ENCODE measurements at regions not wholly inside any gene's neighbourhood (a gene's known extent, or its start where the extent isn't known, plus 50 kb on each side); places are given as distances from the start of the nearest gene placed in this dataset.

GRCh38 chr3:54033761-54034160 lies 88.6 kb upstream of the CACNA2D3 start:
- ATAC-seq, result no peak
- no peak for FAIRE-seq
- Histone ChIP-seq H3K36me3 (ENCODE audit: control insufficient read depth, insufficient read depth, low read length) (no peaks in the 10 kb centered on the region), H3K27ac (ENCODE audit: extremely low read depth, low read depth, low read length) (no peak overlapping the region), H2AFZ (ENCODE audit: low read depth, low read length) (no peak overlapping the region), H3K9ac (ENCODE audit: insufficient read depth in 1 of 2, low read depth in 2 of 2, low read length in 2 of 2) (no peak overlapping the region), H4K20me1 (replicated peaks; ENCODE audit: control insufficient read depth, insufficient read depth, low read length) (no peaks in the 10 kb centered on the region), H3K4me1 (replicated peaks in 1 of 2; ENCODE audit: control insufficient read depth in 2 of 2, insufficient read depth in 2 of 2, low read length in 2 of 2) (peaks cover 0 to 4% of the 10 kb centered on the region in 2 experiments; a peak in 1 of 5 replicates), H3K9me1 (ENCODE audit: control insufficient read depth, insufficient read depth, low read length) (no peaks in the 10 kb centered on the region), H3K4me2 (ENCODE audit: insufficient read depth, low read length) (no peak overlapping the region), H3K79me2 (ENCODE audit: control insufficient read depth, insufficient read depth, low read length) (no peaks in the 10 kb centered on the region), H3K4me3 (no peak overlapping the region), H3K27me3 (ENCODE audit: control insufficient read depth in 2 of 2, insufficient read depth in 2 of 2, low read length in 2 of 2) (peaks cover 0 to 6% of the 10 kb centered on the region in 2 experiments; a peak in 2 of 5 replicates), H3K9me3 (replicated peaks; ENCODE audit: control insufficient read depth, insufficient read depth, low read depth, low read length) (no peaks in the 10 kb centered on the region)
- intact Hi-C loops (cut with micrococcal nuclease) (no loop called here), in situ Hi-C loops (cut with MboI) (no loop called here)
- CTCF ChIA-PET (ENCODE audit: low intra/inter-chr PET ratio), result no interaction called here
- no TSS peak for BruUV-seq (replicated peaks)
- WGBS (ENCODE audit: insufficient coverage, low coverage, missing lambda C conversion rate), result 0% methylated on average over 6 of the region's 17 CpGs
- DNase-seq (ENCODE audit: extremely low read depth in 1 of 4, low spot score in 3 of 4), result no peak
- TF ChIP-seq RAD51 (IDR thresholded peaks at IDR 0.05; ENCODE audit: borderline replicate concordance, low read depth), result no peak
- TF ChIP-seq ZNF444 (CRISPR knock-in tag; IDR thresholded peaks at IDR 0.05), result no peak
- TF ChIP-seq MITF (IDR thresholded peaks at IDR 0.05), result no peak
- TF ChIP-seq ZNF280A (IDR thresholded peaks at IDR 0.05; ENCODE audit: low read depth, partially characterized antibody), result no peak
- POLR2A ChIA-PET, result no interaction called here

Data from K562 (cell line).